LNCaP clone FGC (cell line): ENCODE measurements at regions not wholly inside any gene's neighbourhood (a gene's known extent, or its start where the extent isn't known, plus 50 kb on each side); places are given as distances from the start of the nearest gene placed in this dataset.
"Not testable (repeated sequence)": the region's sequence is repeated elsewhere in the genome, so short reads cannot be mapped to it uniquely, and the experiment has no call there.

Experiments
- DNase-seq: peaks from one replicate; pipeline ENCODE4 v3.0.0-alpha.2; 2011; ENCODE audit warnings: low read depth
- H3K4me3 ChIP-seq: 2 replicates; pipeline ENCODE4 v1.5.1; 2011; ENCODE audit warnings: mild to moderate bottlenecking, low read depth, low read length, control low read depth
- TF ChIP-seq, protein P1 (sequence below): IDR thresholded peaks from 2 replicates; pipeline ENCODE4 v1.5.1; 2012; ENCODE audit warnings: mild to moderate bottlenecking; ENCODE audit not compliant: control insufficient read depth, insufficient read depth; ENCODE audit errors: extremely low read depth

DNA sequence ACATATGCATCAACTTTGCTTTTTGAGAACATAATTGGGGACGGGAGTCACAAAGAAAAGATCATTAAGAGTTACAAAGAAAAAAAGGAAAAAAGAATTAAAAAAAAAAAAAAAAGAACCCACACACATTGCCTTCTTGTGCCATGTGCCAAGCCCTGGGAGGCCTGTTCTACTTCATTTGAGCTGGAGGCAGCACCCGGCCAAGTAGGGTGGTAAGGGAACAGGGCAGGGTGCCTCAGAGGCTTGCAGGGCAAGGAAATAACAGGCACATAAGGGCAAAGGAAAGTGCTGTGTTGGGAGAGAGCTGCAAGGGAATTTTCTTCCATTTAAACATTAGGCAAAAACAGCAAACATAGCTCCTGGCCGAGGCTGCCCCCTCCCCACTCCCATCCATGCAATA, 418.0 kb downstream of the TMEM182 start:
- TF ChIP-seq, protein P1, sequence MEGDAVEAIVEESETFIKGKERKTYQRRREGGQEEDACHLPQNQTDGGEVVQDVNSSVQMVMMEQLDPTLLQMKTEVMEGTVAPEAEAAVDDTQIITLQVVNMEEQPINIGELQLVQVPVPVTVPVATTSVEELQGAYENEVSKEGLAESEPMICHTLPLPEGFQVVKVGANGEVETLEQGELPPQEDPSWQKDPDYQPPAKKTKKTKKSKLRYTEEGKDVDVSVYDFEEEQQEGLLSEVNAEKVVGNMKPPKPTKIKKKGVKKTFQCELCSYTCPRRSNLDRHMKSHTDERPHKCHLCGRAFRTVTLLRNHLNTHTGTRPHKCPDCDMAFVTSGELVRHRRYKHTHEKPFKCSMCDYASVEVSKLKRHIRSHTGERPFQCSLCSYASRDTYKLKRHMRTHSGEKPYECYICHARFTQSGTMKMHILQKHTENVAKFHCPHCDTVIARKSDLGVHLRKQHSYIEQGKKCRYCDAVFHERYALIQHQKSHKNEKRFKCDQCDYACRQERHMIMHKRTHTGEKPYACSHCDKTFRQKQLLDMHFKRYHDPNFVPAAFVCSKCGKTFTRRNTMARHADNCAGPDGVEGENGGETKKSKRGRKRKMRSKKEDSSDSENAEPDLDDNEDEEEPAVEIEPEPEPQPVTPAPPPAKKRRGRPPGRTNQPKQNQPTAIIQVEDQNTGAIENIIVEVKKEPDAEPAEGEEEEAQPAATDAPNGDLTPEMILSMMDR, result no peak
- H3K4me3 ChIP-seq, result no peak overlapping the region
- no peak for DNase-seq

DNA sequence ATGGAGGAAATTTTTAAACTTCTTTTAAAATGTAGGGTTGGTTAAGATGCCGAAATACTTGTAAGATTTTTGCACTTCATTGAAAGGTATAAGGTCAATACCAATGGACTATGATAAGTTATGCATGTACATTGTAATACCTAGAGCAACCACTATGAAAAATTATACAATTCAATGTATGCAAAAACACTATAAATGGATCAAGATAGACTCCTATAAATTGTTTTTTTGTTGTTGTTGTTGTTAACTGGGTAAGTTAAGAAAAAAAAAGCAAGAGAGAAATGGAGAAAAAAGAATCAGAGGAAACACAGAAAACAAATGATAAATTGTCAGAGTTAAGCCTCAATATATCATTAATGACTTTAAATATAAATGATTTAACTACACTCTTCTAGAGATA, 421.2 kb downstream of the TMEM182 start:
- no peak overlapping the region for H3K4me3 ChIP-seq
- TF ChIP-seq, protein P1, result no peak
- DNase-seq, result no peak

DNA sequence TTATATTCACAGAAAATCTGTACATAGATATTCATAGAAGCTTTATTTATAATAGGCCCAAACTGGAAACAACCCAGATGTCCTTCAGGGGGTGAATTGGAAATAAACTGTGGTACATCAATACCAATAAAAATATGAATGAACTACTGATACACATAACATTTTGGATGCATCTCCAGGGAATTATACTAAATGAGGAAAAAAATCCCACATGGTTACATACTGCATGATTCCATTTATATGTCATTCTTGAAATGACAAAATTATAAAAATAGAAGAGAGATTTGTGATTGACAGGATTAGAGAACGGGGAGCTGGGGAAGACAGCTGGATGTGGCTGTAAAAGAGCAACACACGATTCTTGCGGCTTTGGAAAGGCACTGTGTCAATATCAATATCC, 435.0 kb downstream of the TMEM182 start:
- TF ChIP-seq, protein P1, result no peak
- no peak for DNase-seq
- H3K4me3 ChIP-seq, result no peak overlapping the region

DNA sequence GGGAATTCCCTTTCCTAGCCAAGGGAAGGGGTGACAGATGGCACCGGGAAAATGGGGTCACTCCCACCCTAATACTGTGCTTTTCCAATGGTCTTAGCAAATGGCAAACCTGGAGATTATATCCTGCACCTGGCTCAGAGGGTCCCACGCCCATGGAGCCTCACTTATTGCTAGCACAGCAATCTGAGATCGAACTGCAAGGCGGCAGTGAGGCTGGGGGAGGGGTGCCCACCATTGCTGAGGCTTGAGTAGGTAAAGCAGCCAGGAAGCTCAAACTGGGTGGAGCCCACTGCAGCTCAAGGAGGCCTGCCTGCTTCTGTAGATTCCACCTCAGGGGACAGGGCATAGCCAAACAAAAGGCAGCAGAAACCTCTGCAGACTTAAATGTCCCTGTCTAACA, 438.9 kb downstream of the TMEM182 start:
- not testable (repeated sequence) for H3K4me3 ChIP-seq, DNase-seq

DNA sequence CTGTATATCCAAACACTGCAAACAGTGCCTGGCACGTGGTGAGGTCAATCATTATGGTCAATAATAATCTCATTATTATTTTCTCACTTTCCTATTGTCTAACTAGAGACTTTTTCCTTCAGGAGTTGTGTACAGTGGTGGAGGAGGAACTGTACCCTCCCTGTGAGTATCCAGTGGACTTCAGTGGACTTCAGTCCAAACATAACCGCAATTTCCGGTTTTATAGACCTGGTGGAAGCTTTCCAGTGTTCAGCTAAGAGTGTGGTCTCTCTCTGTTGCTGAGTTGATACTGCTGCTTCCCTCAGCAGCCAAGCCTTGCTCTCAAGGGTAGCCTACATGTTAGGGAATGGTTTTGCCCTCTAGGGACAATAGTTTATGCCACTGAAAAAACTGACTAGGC, 447.1 kb downstream of the TMEM182 start:
- DNase-seq, result no peak
- no peak overlapping the region for H3K4me3 ChIP-seq
- TF ChIP-seq, protein P1, result no peak

DNA sequence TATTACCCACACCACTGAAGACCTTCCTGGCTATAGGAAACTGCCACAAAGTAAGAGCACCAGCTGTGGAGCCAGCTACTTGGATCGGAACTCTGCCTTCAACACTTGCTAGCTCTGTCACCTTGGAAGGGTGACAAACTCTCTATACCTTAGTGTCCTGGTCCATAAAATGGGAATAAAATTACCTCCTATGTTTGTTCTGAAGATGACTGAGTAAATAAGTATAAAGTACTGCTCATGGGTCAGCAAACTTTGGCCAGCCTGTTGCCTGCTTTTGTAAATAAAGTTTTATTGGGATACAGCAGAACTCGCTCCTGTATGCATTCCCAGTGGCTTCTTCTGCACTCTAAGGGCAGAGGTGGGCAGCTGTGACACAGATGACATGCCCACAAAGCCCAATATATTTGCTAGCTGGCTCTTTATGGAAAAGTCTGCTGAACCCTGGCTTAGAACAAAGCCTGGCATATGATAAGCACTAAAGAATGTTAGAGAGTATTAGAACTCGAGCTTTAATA, 451.3 kb downstream of the TMEM182 start:
- peak; percentile 56 for DNase-seq
- no peak overlapping the region for H3K4me3 ChIP-seq
- TF ChIP-seq, protein P1, result no peak

DNA sequence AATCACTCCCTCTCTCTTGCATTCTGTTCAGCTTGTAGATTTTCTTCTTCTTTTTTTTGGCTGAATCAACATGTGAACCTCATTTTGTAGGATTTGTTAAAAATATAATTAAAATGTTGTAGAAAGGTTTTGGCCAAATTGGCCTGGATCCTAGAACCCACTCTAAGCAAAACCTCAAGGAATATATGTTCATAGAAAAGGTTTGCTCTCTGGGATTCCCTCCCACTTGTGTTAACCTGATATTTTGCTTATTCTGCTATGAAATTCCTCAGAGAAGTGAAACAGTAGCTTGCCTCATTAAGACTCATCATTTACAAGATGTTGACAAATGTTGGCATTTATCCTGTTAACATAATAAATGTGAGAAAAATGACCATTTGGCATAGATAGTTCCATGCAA, 456.7 kb downstream of the TMEM182 start:
- no peak overlapping the region for H3K4me3 ChIP-seq
- no peak for DNase-seq
- TF ChIP-seq, protein P1, result no peak
